Colonic mucosa (tissue), 4 donors: ENCODE measurements at regions not wholly inside any gene's neighbourhood (a gene's known extent, or its start where the extent isn't known, plus 50 kb on each side); places are given as distances from the start of the nearest gene placed in this dataset.

Source experiments
- DNase-seq: peaks from one replicate; pipeline ENCODE4 v3.0.0-alpha.2; 2020
- H3K27ac ChIP-seq: fragments of 200-600 bp; one replicate; pipeline ENCODE4 v1.8.0; 2021
- H3K27me3 ChIP-seq: fragments of 200-600 bp; one replicate; pipeline ENCODE4 v1.8.0; 2021
- H3K36me3 ChIP-seq: fragments of 200-600 bp; one replicate; pipeline ENCODE4 v1.8.0; 2021
- H3K4me1 ChIP-seq: fragments of 200-600 bp; one replicate; pipeline ENCODE4 v1.8.0; 2021; ENCODE audit warnings: mild to moderate bottlenecking
- H3K4me3 ChIP-seq: fragments of 200-600 bp; one replicate; pipeline ENCODE4 v1.8.0; 2021
- H3K9ac ChIP-seq, 2 donors: one replicate each; pipeline ENCODE4 v1.7.0; 2013; ENCODE audit warnings: control low read depth in 2 of 2, low read depth in 2 of 2, low read length in 2 of 2
- H3K9me3 ChIP-seq: fragments of 200-600 bp; one replicate; pipeline ENCODE4 v1.8.0; 2021
- CTCF ChIP-seq: fragments of 200-600 bp; IDR thresholded peaks from one replicate; pipeline ENCODE4 v1.8.0; 2022; ENCODE audit warnings: antibody characterized with exemption, mild to moderate bottlenecking
- intact Hi-C: fragments of 100-400 bp; cut with DNase I; formaldehyde crosslinking; loops from one replicate; pipeline ENCODE4 v1.14.1; 2022
- donor health status: healthy.
- donor health status: DM: no; HTN: no; CAD: no.
- donor health status: DM: no; HTN: no; CAD: no.

GRCh38 chr1:119228335-119229080, 88.1 kb upstream of the WARS2 start:
- DNase-seq: no peak
- Histone ChIP-seq H3K4me3 (no peak overlapping the region), H3K4me1 (no peaks in the 10 kb centered on the region), H3K9ac (no peak overlapping the region), H3K27ac (no peak overlapping the region), H3K27me3 (no peaks in the 10 kb centered on the region), H3K36me3 (no peaks in the 10 kb centered on the region), H3K9me3 (no peaks in the 10 kb centered on the region)
- intact Hi-C loops: no loop called here
- TF ChIP-seq CTCF: no peak

GRCh38 chr1:119235120-119235519, 94.7 kb upstream of the WARS2 start:
- intact Hi-C loops: no loop called here

GRCh38 chr1:119245881-119246280, 105.4 kb upstream of the WARS2 start:
- Histone ChIP-seq H3K9me3 (no peaks in the 10 kb centered on the region), H3K27ac (no peak overlapping the region), H3K4me3 (no peak overlapping the region), H3K36me3 (no peaks in the 10 kb centered on the region), H3K27me3 (no peaks in the 10 kb centered on the region), H3K9ac (no peak overlapping the region), H3K4me1 (no peaks in the 10 kb centered on the region)
- no peak for DNase-seq
- no peak for TF ChIP-seq CTCF
- intact Hi-C loops: no loop called here

More at GRCh38 chr1:119235120-119235519, 94.7 kb upstream of the WARS2 start:
- H3K27ac ChIP-seq: no peak overlapping the region
- no peaks in the 10 kb centered on the region for H3K4me1 ChIP-seq
- no peaks in the 10 kb centered on the region for H3K27me3 ChIP-seq
- TF ChIP-seq CTCF: no peak
- no peak for DNase-seq
- no peak overlapping the region for H3K9ac ChIP-seq
- H3K9me3 ChIP-seq: no peaks in the 10 kb centered on the region
- no peak overlapping the region for H3K4me3 ChIP-seq
- no peaks in the 10 kb centered on the region for H3K36me3 ChIP-seq

GRCh38 chr1:119249283-119249682, 108.8 kb upstream of the WARS2 start:
- no peaks in the 10 kb centered on the region for H3K9me3 ChIP-seq
- intact Hi-C loops: no loop called here
- no peaks in the 10 kb centered on the region for H3K27me3 ChIP-seq
- H3K4me1 ChIP-seq: no peaks in the 10 kb centered on the region
- DNase-seq: no peak
- no peak overlapping the region for H3K27ac ChIP-seq
- no peak overlapping the region for H3K4me3 ChIP-seq
- H3K9ac ChIP-seq: no peak overlapping the region
- TF ChIP-seq CTCF: no peak
- no peaks in the 10 kb centered on the region for H3K36me3 ChIP-seq

- Histone ChIP-seq H3K4me3 (no peak overlapping the region), H3K36me3 (no peaks in the 10 kb centered on the region)
Observed at GRCh38 chr1:119250299-119250698, 109.8 kb upstream of the WARS2 start.

More at GRCh38 chr1:119250299-119250698, 109.8 kb upstream of the WARS2 start:
- Histone ChIP-seq H3K27me3 (no peaks in the 10 kb centered on the region), H3K9ac (no peak overlapping the region), H3K9me3 (no peaks in the 10 kb centered on the region), H3K4me1 (no peaks in the 10 kb centered on the region), H3K27ac (no peak overlapping the region)
- no peak for DNase-seq
- intact Hi-C loops: no loop called here
- TF ChIP-seq CTCF: no peak
